HCT116 (cell line): ENCODE measurements at regions not wholly inside any gene's neighbourhood (a gene's known extent, or its start where the extent isn't known, plus 50 kb on each side); places are given as distances from the start of the nearest gene placed in this dataset.

ENCODE experiments used
- ATAC-seq: fragments of 200-7000 bp; cut with Tn5 transposase; 2 replicates; pipeline ENCODE4 v1.9.1; 2020; ENCODE audit warnings: mild to moderate bottlenecking, moderate library complexity
- BruUV-seq: library from RNA; stranded (reverse); fragments of 400-500 nt; replicated peaks from 2 replicates; lab custom pipeline; 2021; lab: Mats Ljungman, UMichigan
- CTCF ChIA-PET: fragments of 300-600 bp; sonication (Branson Sonifier 250); formaldehyde crosslinking; loops from one replicate; lab custom pipeline; 2021; ENCODE audit warnings: antibody characterized with exemption; lab: Charles Lee
- POLR2A ChIA-PET: fragments of 300-600, 350-600 bp; sonication (Branson Sonifier 250); formaldehyde crosslinking; loops from one replicate; lab custom pipeline; 2021; ENCODE audit warnings: antibody characterized with exemption; lab: Charles Lee
- RAD21 ChIA-PET, 2 experiments: fragments of 300-600 bp; sonication (Branson Sonifier 250); formaldehyde crosslinking; loops; one replicate each; lab custom pipeline; 2023; ENCODE audit warnings: low total read pairs in 2 of 2; ENCODE audit not compliant: uncharacterized antibody in 2 of 2, unreplicated experiment in 2 of 2, low non-redundant PET in 1 of 2; lab: Charles Lee
- DNase-seq: peaks from one replicate; pipeline ENCODE4 v3.0.0-alpha.2; 2010; ENCODE audit warnings: low read depth, low spot score
- H2AFZ ChIP-seq: fragments of 200-600 bp; shearing (Covaris generic), sonication (generic); 2 replicates; pipeline ENCODE4 v1.6.1; 2017; ENCODE audit warnings: low read depth, mixed run types, mixed read lengths, antibody characterized with exemption, low read length; ENCODE audit not compliant: poor library complexity, severe bottlenecking
- H3K27ac ChIP-seq: 2 replicates; pipeline ENCODE4 v1.5.1; 2012; ENCODE audit warnings: low read depth, low read length
- H3K27me3 ChIP-seq: fragments of 200-600 bp; sonication (generic); 2 replicates; pipeline ENCODE4 v1.6.1; 2016; ENCODE audit warnings: mixed run types, low read length, mixed read lengths; ENCODE audit not compliant: insufficient read depth
- H3K36me3 ChIP-seq, 2 experiments: fragments of 200-500 bp in 1 of 2; fragments of 200-600 bp in 1 of 2; sonication (Bioruptor generic) in 1 of 2; sonication (generic) in 1 of 2; 2 replicates each; pipeline versions ENCODE4 v1.5.1 to v1.6.1; 2014 to 2016; ENCODE audit warnings: low read length in 2 of 2, inconsistent platforms in 1 of 2, mixed read lengths in 1 of 2, mixed run types in 1 of 2; ENCODE audit not compliant: insufficient read depth in 2 of 2, control insufficient read depth in 1 of 2
- H3K4me1 ChIP-seq, 2 experiments: fragments of 200-600 bp in 1 of 2; sonication (generic) in 1 of 2; 2 replicates each; pipeline versions ENCODE4 v1.5.1 to v1.6.1; 2012 to 2017; ENCODE audit warnings: low read length in 2 of 2, inconsistent platforms in 1 of 2, mild to moderate bottlenecking in 1 of 2, mixed read lengths in 1 of 2, mixed run types in 1 of 2, moderate library complexity in 1 of 2; ENCODE audit not compliant: insufficient read depth in 2 of 2, control insufficient read depth in 1 of 2
- H3K4me2 ChIP-seq: fragments of 200-600 bp; sonication (generic); 2 replicates; pipeline ENCODE4 v1.6.1; 2017; ENCODE audit warnings: mixed run types, low read length, mixed read lengths
- H3K4me3 ChIP-seq, 2 experiments: fragments of 200-600 bp in 1 of 2; sonication (generic) in 1 of 2; replicated peaks in 1 of 2; 2 replicates each; pipeline ENCODE4 v1.5.1; 2011 to 2016; ENCODE audit warnings: low read length in 2 of 2, control low read depth in 1 of 2, low read depth in 1 of 2, mild to moderate bottlenecking in 1 of 2, mixed read lengths in 1 of 2, mixed run types in 1 of 2
- H3K79me2 ChIP-seq: fragments of 200-600 bp; sonication (generic); 2 replicates; pipeline ENCODE4 v1.6.1; 2017; ENCODE audit warnings: mild to moderate bottlenecking, mixed run types, low read length, moderate library complexity, mixed read lengths; ENCODE audit not compliant: insufficient read depth
- H3K9ac ChIP-seq: fragments of 200-600 bp; sonication (generic); 2 replicates; pipeline ENCODE4 v1.6.1; 2016; ENCODE audit warnings: low read length, mixed read lengths
- H3K9me2 ChIP-seq: fragments of 200-600 bp; sonication (generic), shearing (Covaris generic); 2 replicates; pipeline ENCODE4 v1.6.1; 2017; ENCODE audit warnings: mixed run types, mild to moderate bottlenecking, moderate library complexity; ENCODE audit not compliant: insufficient read depth
- H3K9me3 ChIP-seq, 2 experiments: fragments of 200-500 bp in 1 of 2; fragments of 200-600 bp in 1 of 2; sonication (Bioruptor generic) in 1 of 2; sonication (generic) in 1 of 2; 2 replicates each; pipeline ENCODE4 v1.6.1; 2014 to 2017; ENCODE audit warnings: low read length in 2 of 2, mixed read lengths in 2 of 2, inconsistent platforms in 1 of 2, low read depth in 1 of 2, mild to moderate bottlenecking in 1 of 2, mixed run types in 1 of 2, moderate library complexity in 1 of 2; ENCODE audit not compliant: control insufficient read depth in 1 of 2, insufficient read depth in 1 of 2
- H4K20me1 ChIP-seq: fragments of 200-600 bp; sonication (generic), shearing (Covaris generic); 2 replicates; pipeline ENCODE4 v1.6.1; 2017; ENCODE audit warnings: mixed run types, mild to moderate bottlenecking, moderate library complexity; ENCODE audit not compliant: insufficient read depth
- FOSL1 ChIP-seq: IDR thresholded peaks from 2 replicates; pipeline ENCODE4 v1.6.1; 2012; ENCODE audit warnings: low read depth
- RAD21 ChIP-seq: IDR thresholded peaks from 2 replicates; pipeline ENCODE4 v1.6.1; 2012; ENCODE audit warnings: low read depth, mild to moderate bottlenecking
- SP1 ChIP-seq: IDR thresholded peaks from 2 replicates; pipeline ENCODE4 v1.6.1; 2012; ENCODE audit warnings: low read depth
- ZNF274 ChIP-seq: fragments of 200-500 bp; sonication (Bioruptor generic); IDR thresholded peaks from 2 replicates; pipeline ENCODE4 v1.6.1; 2014; ENCODE audit warnings: mild to moderate bottlenecking, low read depth, low read length, inconsistent platforms
- intact Hi-C: fragments of 100-400 bp; cut with micrococcal nuclease; formaldehyde crosslinking; loops from 2 replicates; pipeline ENCODE4 v1.10.0; 2022
- TF ChIP-seq, protein P1 (sequence below): IDR thresholded peaks from 2 replicates; pipeline ENCODE4 v1.6.1; 2012; ENCODE audit warnings: low read depth
- TF ChIP-seq, protein P2 (sequence below): IDR thresholded peaks from 2 replicates; pipeline ENCODE4 v1.6.1; 2012

DNA sequence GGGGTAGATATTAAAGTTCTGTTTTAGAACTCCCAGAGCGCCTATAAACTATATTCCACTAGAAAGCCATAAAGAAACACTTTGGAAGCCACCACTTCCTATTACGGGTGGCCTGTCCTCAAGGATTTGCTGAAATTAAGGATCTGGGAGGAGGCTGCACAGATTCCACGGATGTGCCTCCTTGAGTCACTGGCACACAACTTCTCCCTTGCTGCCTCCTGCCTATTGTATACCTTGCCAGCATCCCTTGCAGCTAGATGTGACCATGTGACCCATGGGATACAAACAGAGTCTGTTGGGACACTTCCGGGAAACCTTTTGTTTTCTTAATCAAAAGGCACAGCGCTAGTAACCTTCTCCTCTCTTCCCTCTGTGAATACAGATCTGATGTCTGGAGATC lies 263.0 kb downstream of the C16orf95 start (continued):
- TF ChIP-seq, protein P1, sequence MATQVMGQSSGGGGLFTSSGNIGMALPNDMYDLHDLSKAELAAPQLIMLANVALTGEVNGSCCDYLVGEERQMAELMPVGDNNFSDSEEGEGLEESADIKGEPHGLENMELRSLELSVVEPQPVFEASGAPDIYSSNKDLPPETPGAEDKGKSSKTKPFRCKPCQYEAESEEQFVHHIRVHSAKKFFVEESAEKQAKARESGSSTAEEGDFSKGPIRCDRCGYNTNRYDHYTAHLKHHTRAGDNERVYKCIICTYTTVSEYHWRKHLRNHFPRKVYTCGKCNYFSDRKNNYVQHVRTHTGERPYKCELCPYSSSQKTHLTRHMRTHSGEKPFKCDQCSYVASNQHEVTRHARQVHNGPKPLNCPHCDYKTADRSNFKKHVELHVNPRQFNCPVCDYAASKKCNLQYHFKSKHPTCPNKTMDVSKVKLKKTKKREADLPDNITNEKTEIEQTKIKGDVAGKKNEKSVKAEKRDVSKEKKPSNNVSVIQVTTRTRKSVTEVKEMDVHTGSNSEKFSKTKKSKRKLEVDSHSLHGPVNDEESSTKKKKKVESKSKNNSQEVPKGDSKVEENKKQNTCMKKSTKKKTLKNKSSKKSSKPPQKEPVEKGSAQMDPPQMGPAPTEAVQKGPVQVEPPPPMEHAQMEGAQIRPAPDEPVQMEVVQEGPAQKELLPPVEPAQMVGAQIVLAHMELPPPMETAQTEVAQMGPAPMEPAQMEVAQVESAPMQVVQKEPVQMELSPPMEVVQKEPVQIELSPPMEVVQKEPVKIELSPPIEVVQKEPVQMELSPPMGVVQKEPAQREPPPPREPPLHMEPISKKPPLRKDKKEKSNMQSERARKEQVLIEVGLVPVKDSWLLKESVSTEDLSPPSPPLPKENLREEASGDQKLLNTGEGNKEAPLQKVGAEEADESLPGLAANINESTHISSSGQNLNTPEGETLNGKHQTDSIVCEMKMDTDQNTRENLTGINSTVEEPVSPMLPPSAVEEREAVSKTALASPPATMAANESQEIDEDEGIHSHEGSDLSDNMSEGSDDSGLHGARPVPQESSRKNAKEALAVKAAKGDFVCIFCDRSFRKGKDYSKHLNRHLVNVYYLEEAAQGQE, result no peak
- no peak for TF ChIP-seq FOSL1
- TF ChIP-seq, protein P2, sequence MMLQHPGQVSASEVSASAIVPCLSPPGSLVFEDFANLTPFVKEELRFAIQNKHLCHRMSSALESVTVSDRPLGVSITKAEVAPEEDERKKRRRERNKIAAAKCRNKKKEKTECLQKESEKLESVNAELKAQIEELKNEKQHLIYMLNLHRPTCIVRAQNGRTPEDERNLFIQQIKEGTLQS, result no peak
- TF ChIP-seq SP1, result no peak

DNA sequence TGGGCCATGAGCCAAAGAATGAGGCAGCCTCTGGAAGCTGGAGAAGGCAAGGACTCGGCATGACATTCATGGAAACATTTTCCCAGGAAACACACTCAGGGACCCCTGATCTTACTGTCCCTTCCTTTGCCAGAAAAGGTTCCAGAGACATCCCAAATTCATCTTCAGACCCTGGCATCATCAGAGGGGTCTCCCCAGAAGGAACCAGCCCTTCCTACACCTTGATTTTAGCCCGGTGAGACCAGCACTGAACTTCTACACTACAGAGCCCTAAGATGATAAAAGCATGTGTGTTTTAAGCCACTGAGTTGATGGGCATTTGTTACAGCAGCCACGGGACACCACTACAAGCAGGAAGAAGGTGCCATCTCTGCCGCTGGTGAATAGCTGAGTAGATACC lies 262.3 kb downstream of the C16orf95 start:
- ChIA-PET POLR2A (no interaction called here), RAD21 (no interaction called here), CTCF (no interaction called here)
- H3K27me3 ChIP-seq, result no peaks in the 10 kb centered on the region
- H3K9me2 ChIP-seq, result no peaks in the 10 kb centered on the region
- H2AFZ ChIP-seq, result no peak overlapping the region
- H3K9ac ChIP-seq, result no peak overlapping the region
- no peaks in the 10 kb centered on the region for H4K20me1 ChIP-seq
- no peak overlapping the region for H3K4me2 ChIP-seq
- ATAC-seq (no peak), DNase-seq (no peak)
- intact Hi-C loops, result no loop called here
- H3K4me1 ChIP-seq, result no peaks in the 10 kb centered on the region
- H3K79me2 ChIP-seq, result no peaks in the 10 kb centered on the region
- H3K4me3 ChIP-seq, result no peak overlapping the region
- H3K36me3 ChIP-seq, result no peaks in the 10 kb centered on the region
- BruUV-seq, result no TSS peak
- H3K9me3 ChIP-seq, result no peaks in the 10 kb centered on the region
- no peak for TF ChIP-seq ZNF274
- TF ChIP-seq RAD21, result no peak
- no peak for TF ChIP-seq SP1
- no peak overlapping the region for H3K27ac ChIP-seq
